HEK293T (cell line): ENCODE measurements at regions not wholly inside any gene's neighbourhood (a gene's known extent, or its start where the extent isn't known, plus 50 kb on each side); places are given as distances from the start of the nearest gene placed in this dataset.

ENCODE experiments used
- FOXA1 ChIP-seq: fragments of 450-650 bp; IDR thresholded peaks from 2 replicates; pipeline ENCODE4 v1.6.1; 2016; ENCODE audit warnings: mild to moderate bottlenecking
- FOXK2 ChIP-seq: fragments of 450-650 bp; IDR thresholded peaks from 2 replicates; pipeline ENCODE4 v1.6.1; 2016; ENCODE audit warnings: mild to moderate bottlenecking

- TF ChIP-seq FOXA1 (no peak), FOXK2 (no peak)
Observed at GRCh38 chr15:29615791-29616190, 206.5 kb downstream of the TJP1 start.
